SK-N-DZ (cell line): ENCODE measurements at regions not wholly inside any gene's neighbourhood (a gene's known extent, or its start where the extent isn't known, plus 50 kb on each side); places are given as distances from the start of the nearest gene placed in this dataset.

Experiments used
- DNase-seq: peaks from one replicate; pipeline ENCODE4 v3.0.0-alpha.2; 2015; ENCODE audit warnings: low spot score

GRCh38 chr4:126564283-126564854, 1068.4 kb upstream of the INTU start:
- peak; percentile 25 for DNase-seq

GRCh38 chr4:126568652-126569570, 1063.8 kb upstream of the INTU start:
- DNase-seq: peak; percentile 50

- DNase-seq: no peak
These were observed 1060.5 kb upstream of the INTU start for GRCh38 chr4:126572264-126572663.

DNA sequence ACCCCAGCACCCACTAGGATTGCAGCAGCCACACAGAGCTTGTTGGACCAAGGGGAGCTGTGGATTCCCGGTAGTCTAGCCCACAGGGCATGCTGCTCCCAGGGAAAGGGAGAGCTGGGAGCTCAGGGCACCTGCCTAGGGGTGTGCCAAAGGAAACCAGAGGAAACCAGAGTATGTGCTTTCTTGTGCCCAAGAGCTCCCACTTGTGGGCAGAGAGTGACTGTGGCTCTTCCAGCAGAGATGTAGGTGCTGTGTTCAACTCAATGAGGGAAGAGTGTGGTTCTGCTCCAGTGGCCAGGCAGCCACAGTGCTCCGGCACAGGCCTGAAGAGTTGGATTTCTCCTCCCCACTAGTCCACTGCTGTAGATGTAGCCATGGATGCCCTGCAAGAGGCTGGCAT, 1050.0 kb upstream of the INTU start:
- DNase-seq: no peak

DNA sequence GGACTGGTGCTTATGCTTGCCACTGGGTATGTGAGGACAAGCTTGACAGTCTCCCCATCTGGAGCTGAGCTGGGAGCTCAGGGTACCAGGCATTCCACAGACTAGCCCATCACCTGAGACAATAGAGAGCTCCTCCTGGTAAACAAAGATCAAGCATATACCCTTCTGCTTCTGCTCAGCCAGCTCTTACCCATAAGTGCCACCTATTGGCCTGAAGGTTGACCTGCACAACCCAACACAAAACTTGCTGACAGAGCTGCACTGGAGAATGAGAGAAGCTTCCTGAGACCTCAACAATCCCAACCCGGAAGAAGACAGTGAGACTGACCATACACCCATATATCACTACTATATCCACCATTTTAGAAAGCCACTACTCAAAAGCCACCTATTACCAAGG, 1049.2 kb upstream of the INTU start:
- DNase-seq: peak; percentile 25

DNA sequence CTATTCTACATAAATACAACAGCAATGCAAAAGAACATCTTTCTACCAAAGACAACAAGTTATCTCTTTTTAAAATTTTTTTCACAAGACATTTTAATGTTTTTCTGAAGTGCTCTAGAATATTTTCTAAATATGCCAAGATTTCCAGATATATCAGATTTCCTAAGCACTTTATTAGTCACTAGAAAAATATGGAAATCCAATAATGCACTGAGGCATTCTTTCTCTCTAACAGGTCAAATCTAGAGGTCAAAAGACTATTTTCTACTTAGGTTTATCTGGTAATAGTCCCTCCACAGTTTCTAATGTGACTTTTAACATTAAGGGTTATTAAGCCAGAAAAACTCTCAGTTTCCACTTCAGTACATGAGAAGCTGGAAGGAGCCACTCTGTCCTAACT, 1041.2 kb upstream of the INTU start:
- DNase-seq: no peak

DNA sequence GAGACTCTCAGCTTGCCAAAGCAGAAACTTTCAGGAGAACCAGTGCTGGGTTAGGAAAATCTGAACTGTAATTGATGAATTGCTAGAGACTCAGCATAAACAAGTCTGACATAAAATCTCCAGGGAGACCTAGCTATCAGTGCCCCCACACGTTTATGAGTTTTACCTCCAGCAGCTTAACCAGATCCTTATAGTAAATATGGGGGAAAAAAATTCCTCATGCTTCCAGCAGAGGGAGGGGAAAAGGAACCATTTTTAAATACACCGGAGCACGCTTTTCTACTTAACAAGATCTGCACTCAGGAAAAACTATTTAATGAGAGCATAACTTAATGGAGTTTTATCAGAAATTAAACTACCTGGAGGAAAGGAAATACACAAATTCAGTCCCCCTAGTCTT, 1040.7 kb upstream of the INTU start:
- DNase-seq: peak; percentile 15

DNA sequence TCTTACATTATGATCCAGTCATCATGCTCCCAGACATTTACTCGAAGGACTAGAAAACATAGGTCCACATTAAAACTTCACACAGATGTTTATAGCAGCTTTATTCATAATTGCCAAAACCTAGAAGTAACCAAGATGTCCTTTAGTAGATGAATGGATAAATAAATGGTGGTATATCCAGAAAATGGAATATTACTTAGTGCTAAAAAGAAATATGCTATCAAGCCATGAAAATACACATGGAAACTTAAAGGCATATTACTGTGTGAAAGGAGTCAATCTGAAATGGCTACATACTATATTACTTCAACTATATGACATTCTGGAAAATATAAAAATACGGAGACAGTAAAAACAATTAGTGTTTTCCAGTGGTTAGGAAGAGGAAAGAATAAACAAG, 1039.1 kb upstream of the INTU start:
- no peak for DNase-seq

- DNase-seq: no peak
These were observed 1037.1 kb upstream of the INTU start for GRCh38 chr4:126595643-126596042.

GRCh38 chr4:126599746-126600145, 1033.0 kb upstream of the INTU start:
- no peak for DNase-seq

GRCh38 chr4:126603210-126603609, 1029.5 kb upstream of the INTU start:
- DNase-seq: no peak

DNA sequence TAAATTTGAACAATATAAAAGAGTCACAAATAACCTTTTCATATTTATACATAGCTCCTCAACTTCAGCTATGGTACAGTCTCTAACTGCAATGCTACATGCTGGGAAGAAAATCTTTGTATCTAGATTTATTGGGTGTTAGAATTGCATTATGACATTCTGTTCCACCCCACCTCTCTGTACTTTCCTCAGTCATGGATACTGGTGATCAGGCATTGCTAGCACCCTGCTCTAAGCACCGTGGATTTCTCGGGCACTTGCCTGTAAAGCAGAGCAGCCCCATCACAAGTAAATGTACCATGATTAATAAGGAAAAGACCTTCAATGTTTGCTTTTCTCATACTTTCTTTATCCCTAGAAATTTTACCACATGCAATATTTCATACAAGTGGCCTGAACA, 1028.9 kb upstream of the INTU start:
- DNase-seq: no peak

- peak; percentile 35 for DNase-seq
These were observed 1028.4 kb upstream of the INTU start for GRCh38 chr4:126604268-126604867.

GRCh38 chr4:126610933-126611332, 1021.8 kb upstream of the INTU start:
- DNase-seq: no peak

DNA sequence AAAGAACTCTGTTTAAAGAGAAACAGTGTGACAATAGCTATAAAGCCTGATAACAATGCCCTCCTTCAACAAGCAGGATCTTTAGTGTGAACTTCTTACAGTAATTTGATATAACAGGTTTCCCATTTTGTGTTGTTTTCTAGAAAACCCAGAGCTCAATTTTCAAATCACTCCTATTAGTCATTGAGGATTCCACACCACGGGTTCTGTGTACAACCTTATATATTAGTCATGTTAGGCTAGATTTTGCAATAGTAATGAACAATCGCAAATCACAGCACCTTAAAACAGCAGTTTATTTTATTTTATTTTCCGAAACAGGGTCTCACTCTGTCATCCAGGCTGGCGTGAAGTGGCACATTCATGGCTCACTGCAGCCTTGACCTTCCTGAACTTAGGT, 1020.9 kb upstream of the INTU start:
- DNase-seq: no peak

DNA sequence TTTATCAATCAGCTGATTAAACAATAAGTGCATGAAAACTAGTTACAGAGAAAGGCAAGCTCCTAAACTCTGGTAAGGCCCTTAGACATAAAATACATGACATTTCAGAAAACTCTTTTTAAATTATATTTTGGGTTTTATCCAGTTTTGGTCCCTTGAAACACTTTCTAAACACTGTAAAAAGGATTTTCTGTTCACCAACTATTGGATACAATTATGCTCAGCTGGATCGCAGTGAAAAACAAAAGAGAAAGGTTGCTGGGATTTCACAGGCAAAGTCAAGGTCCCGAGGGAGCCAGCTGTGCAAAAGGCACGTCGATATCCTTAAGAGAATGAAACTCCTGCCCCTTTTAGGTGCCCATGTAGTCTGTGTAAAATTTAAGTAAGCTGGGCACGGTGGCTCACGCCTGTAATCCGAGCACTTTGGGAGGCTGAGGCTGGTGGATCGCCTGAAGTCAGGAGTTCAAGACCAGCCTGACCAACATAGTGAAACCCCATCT, 1018.4 kb upstream of the INTU start:
- DNase-seq: no peak

- DNase-seq: no peak
These were observed 1016.0 kb upstream of the INTU start for GRCh38 chr4:126616795-126617194.

GRCh38 chr4:126627255-126627654, 1005.5 kb upstream of the INTU start:
- no peak for DNase-seq

DNA sequence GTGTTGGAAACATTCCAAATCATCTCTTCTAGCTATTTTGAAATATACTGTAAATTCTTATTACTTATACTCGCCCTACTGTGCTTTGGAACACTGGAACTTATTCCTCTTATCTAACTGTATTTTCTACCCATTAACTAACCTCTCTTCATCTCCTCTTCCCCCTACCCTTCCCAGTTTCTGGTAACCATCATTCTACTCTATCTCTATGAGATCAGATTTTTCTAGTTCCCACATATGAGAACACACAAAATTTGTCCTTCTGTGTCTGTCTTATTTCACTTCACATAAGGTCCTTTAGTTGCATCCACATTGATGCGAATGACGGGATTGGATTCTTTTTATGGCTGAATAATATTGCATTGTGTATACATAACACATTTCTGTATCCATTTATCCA, 1003.8 kb upstream of the INTU start:
- peak; percentile 75 for DNase-seq

GRCh38 chr4:126630230-126630629, 1002.5 kb upstream of the INTU start:
- no peak for DNase-seq

DNA sequence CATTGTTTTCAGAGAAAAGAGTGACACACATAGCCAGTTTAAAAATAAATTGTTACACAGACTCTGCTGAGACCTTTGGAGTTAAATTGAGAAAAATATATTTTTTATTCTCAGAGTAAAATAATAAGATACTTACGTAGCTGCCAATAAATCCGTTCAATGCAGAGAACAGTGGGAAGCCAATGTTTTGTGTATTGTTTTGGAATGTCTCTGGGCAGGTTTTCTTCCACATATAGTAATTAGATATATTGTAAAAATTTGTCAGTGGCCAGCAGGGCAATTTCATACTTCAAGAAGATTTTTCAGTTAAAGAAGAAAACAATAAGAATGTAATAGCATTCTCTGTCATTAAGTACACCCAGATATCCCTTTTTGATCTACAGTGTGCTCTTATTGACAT, 999.5 kb upstream of the INTU start:
- no peak for DNase-seq

DNA sequence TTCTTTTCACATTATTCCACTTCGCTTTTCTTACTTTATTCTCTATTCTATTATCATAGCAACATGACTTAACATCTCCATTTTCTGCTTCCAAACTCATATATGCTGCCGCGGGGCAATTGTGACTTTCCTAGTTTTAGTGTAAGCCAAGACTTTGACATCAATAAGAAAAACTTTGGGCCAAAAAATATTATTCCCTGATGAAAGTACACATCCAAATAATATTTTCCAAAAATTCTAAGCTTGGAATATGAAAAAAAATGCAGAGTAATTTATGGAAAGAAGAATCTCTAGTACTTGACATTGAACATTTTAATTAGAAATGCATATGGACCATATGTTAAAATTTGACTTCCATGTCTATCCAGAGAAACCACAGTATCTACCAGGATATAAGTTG, 995.1 kb upstream of the INTU start:
- no peak for DNase-seq

DNA sequence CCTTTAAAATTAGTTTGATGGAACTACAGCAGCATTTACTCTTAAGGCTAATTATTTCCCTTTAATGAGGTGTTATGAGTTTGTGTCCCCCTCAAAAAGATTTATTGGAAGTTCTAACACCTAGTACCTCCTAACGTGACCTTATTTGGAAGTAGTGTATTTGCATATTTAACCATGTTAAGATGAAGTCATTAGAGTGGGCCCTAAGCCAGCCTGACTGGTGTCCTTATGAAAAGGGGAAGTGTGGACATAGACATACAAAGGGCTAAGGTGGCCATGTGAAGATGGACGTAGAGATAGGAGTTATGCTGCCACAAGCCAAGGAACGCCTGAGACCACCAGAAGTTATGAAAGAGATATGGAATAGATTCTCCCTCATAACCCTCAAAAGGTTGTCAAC, 985.4 kb upstream of the INTU start:
- no peak for DNase-seq
